Right atrium auricular region (tissue), 2 donors: ENCODE measurements at regions not wholly inside any gene's neighbourhood (a gene's known extent, or its start where the extent isn't known, plus 50 kb on each side); places are given as distances from the start of the nearest gene placed in this dataset.

Experiments used
- DNase-seq: peaks from one replicate; pipeline ENCODE4 v3.0.0-alpha.2; 2019; ENCODE audit warnings: low spot score
- H3K27ac ChIP-seq, 2 donors: fragments of 200-600 bp; sonication (generic); 1 replicate in 1 of 2; 2 replicates in 1 of 2; pipeline ENCODE4 v1.5.1; 2016 to 2019
- H3K27me3 ChIP-seq, 2 donors: fragments of 200-600 bp; sonication (generic); one replicate each; pipeline versions ENCODE4 v1.5.1 to v1.6.0; 2017 to 2019
- H3K36me3 ChIP-seq: fragments of 200-600 bp; sonication (generic); one replicate; pipeline ENCODE4 v1.5.1; 2016
- H3K4me1 ChIP-seq, 2 donors: fragments of 200-600 bp; sonication (generic); one replicate each; pipeline versions ENCODE4 v1.5.1 to v1.6.0; 2017 to 2019
- H3K4me3 ChIP-seq, 2 donors: fragments of 200-600 bp; sonication (generic); 1 replicate in 1 of 2; 2 replicates in 1 of 2; pipeline ENCODE4 v1.5.1; 2017 to 2019; ENCODE audit warnings: mild to moderate bottlenecking in 1 of 2, moderate library complexity in 1 of 2
- H3K9me3 ChIP-seq, 2 donors: fragments of 200-600 bp; sonication (generic); one replicate each; pipeline ENCODE4 v1.5.1; 2019
- CTCF ChIP-seq, 2 donors: fragments of 200-600 bp; sonication (generic); IDR thresholded peaks; one replicate each; pipeline ENCODE4 v1.5.1; 2019; ENCODE audit warnings: antibody characterized with exemption in 2 of 2

- Histone ChIP-seq H3K4me3 (no peak overlapping the region), H3K4me1 (no peaks in the 10 kb centered on the region), H3K36me3 (no peaks in the 10 kb centered on the region), H3K9me3 (peaks cover 0 to 4% of the 10 kb centered on the region in 2 donors), H3K27ac (no peak overlapping the region), H3K27me3 (no peaks in the 10 kb centered on the region)
- no peak for DNase-seq
- TF ChIP-seq CTCF (IDR thresholded peaks at IDR 0.05) = peak in 1 of 2 donors; percentile 37
These were observed 64.6 kb upstream of the CRHR1 start for GRCh38 chr17:45719335-45720071.

- no peaks in the 10 kb centered on the region for H3K27me3 ChIP-seq
- H3K36me3 ChIP-seq = no peaks in the 10 kb centered on the region
- TF ChIP-seq CTCF (IDR thresholded peaks at IDR 0.05) = no peak
- DNase-seq = no peak
- no peaks in the 10 kb centered on the region for H3K4me1 ChIP-seq
- peaks cover 0 to 4% of the 10 kb centered on the region in 2 donors for H3K9me3 ChIP-seq
- no peak overlapping the region for H3K27ac ChIP-seq
- H3K4me3 ChIP-seq = no peak overlapping the region
These were observed 63.7 kb upstream of the CRHR1 start for GRCh38 chr17:45720386-45720785.

- DNase-seq = no peak
- H3K27me3 ChIP-seq = no peaks in the 10 kb centered on the region
These were observed 62.0 kb upstream of the CRHR1 start for GRCh38 chr17:45722161-45722560.

GRCh38 chr17:45729294-45729907 lies 54.7 kb upstream of the CRHR1 start:
- TF ChIP-seq CTCF (IDR thresholded peaks at IDR 0.05) = no peak
- H3K27me3 ChIP-seq = no peaks in the 10 kb centered on the region

More at GRCh38 chr17:45722161-45722560, 62.0 kb upstream of the CRHR1 start:
- no peaks in the 10 kb centered on the region for H3K36me3 ChIP-seq
- H3K9me3 ChIP-seq = peaks cover 0 to 4% of the 10 kb centered on the region in 2 donors
- H3K4me3 ChIP-seq = no peak overlapping the region
- peak in 1 of 2 donors; percentile 37 for TF ChIP-seq CTCF (IDR thresholded peaks at IDR 0.05)
- H3K27ac ChIP-seq = no peak overlapping the region
- no peaks in the 10 kb centered on the region for H3K4me1 ChIP-seq

GRCh38 chr17:45730192-45730591 lies 53.9 kb upstream of the CRHR1 start:
- no peak for DNase-seq
- Histone ChIP-seq H3K36me3 (no peaks in the 10 kb centered on the region), H3K27ac (no peak overlapping the region), H3K4me1 (no peaks in the 10 kb centered on the region), H3K4me3 (no peak overlapping the region), H3K9me3 (peaks cover 0 to 22% of the 10 kb centered on the region in 2 donors), H3K27me3 (no peaks in the 10 kb centered on the region)
- no peak for TF ChIP-seq CTCF (IDR thresholded peaks at IDR 0.05)

More at GRCh38 chr17:45729294-45729907, 54.7 kb upstream of the CRHR1 start:
- no peak overlapping the region for H3K27ac ChIP-seq
- no peaks in the 10 kb centered on the region for H3K4me1 ChIP-seq
- peaks cover 0 to 22% of the 10 kb centered on the region in 2 donors for H3K9me3 ChIP-seq
- no peak overlapping the region for H3K4me3 ChIP-seq
- H3K36me3 ChIP-seq = no peaks in the 10 kb centered on the region
- no peak for DNase-seq
